Stomach (tissue), 8 donors: ENCODE measurements at regions not wholly inside any gene's neighbourhood (a gene's known extent, or its start where the extent isn't known, plus 50 kb on each side); places are given as distances from the start of the nearest gene placed in this dataset.

Source experiments
- DNase-seq, 2 donors: peaks; one replicate each; pipeline versions ENCODE4 v3.0.0 to v3.0.0-alpha.2; 2013 to 2019
- H3K27ac ChIP-seq, 5 donors: fragments of 200-600 bp in 4 of 5; sonication (generic) in 4 of 5; one replicate each; pipeline ENCODE4 v1.5.1; 2013 to 2019; ENCODE audit warnings: mild to moderate bottlenecking in 1 of 5, moderate library complexity in 1 of 5
- H3K27me3 ChIP-seq, 3 donors: fragments of 200-600 bp; sonication (generic); one replicate each; pipeline ENCODE4 v1.5.1; 2017 to 2019; ENCODE audit warnings: mixed run types in 1 of 3
- H3K36me3 ChIP-seq, 4 donors: fragments of 200-600 bp; sonication (generic); 1 replicate in 3 of 4; 2 replicates in 1 of 4; pipeline ENCODE4 v1.5.1; 2016 to 2019
- H3K4me1 ChIP-seq, 4 donors: fragments of 200-600 bp; sonication (generic); one replicate each; pipeline ENCODE4 v1.5.1; 2016 to 2019
- H3K4me3 ChIP-seq, 4 donors: fragments of 200-600 bp; sonication (generic) in 3 of 4; one replicate each; pipeline ENCODE4 v1.5.1; 2016 to 2019; ENCODE audit warnings: mild to moderate bottlenecking in 1 of 4
- H3K9me3 ChIP-seq, 4 donors: fragments of 200-600 bp; sonication (generic); one replicate each; pipeline ENCODE4 v1.5.1; 2016 to 2019
- EP300 ChIP-seq: sonication (generic); formaldehyde crosslinking; IDR thresholded peaks from one replicate; pipeline ENCODE4 v1.6.1; 2017; ENCODE audit warnings: antibody characterized with exemption
- POLR2A ChIP-seq, 4 donors: fragments of 450-650 bp; IDR thresholded peaks; one replicate each; pipeline ENCODE4 v1.6.1; 2016; ENCODE audit warnings: antibody characterized with exemption in 4 of 4, control low read depth in 2 of 4, mild to moderate bottlenecking in 1 of 4, moderate library complexity in 1 of 4
- POLR2AphosphoS5 ChIP-seq, 3 donors: sonication (generic); formaldehyde crosslinking; IDR thresholded peaks; one replicate each; pipeline ENCODE4 v1.6.1; 2016; ENCODE audit warnings: antibody characterized with exemption in 3 of 3
- WGBS, 5 donors: extraction: QIAGEN DNeasy Blood & Tissue Kit in 3 of 5; methylation state at CpG; one replicate each; pipeline versions ENCODE4 v1.1.5 to v1.1.7; 2013 to 2018; 5-methylcytosine and 5-hydroxymethylcytosine counted together
- intact Hi-C: fragments of 100-400 bp; cut with DNase I; formaldehyde crosslinking; loops from one replicate; pipeline ENCODE4 v1.15.1; 2023; ENCODE audit warnings: low total_unique reads
- TF ChIP-seq, protein P1 (sequence below), 7 experiments: fragments of 450-650 bp in 4 of 7; fragments of 200-600 bp in 3 of 7; sonication (generic) in 3 of 7; IDR thresholded peaks; one replicate each; pipeline ENCODE4 v1.5.1; 2016 to 2019; ENCODE audit warnings: antibody characterized with exemption in 7 of 7, control low read depth in 2 of 7, mild to moderate bottlenecking in 1 of 7
- donor health status: healthy with polysubstance abuse.
- donor health status: Bipolar disorder and iron deficiency.
- donor health status: healthy.

DNA sequence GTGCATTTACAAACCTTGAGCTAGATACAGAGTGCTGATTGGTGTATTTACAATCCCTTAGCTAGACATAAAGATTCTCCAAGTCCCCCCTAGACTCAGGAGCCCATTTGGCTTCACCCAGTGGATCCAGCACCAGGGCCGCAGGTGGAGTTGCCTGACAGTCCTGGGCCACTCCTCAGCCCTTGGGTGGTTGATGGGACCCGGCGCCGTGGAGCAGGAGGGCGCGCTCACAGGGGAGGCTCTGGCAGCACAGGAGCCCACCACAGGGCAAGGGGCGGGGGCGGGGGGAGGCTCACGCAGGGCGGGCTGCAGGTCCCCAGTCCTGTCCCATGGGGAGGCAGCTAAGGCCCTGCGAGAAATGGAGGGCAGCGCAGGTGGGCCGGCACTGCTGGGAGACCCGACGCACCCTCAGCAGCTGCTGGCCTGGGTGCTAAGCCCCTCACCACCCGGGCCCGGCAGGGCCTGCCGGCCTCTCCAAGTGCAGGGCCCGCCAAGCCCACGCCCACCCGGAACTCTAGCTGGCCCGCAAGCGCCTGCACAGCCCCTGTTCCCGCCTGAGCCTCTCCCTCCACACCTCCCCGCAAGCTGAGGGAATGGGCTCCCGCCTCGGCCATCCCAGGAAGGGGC, 613.5 kb downstream of the TLE4 start:
- Histone ChIP-seq H3K4me3 (no peak overlapping the region), H3K36me3 (no peaks in the 10 kb centered on the region), H3K27me3 (no peaks in the 10 kb centered on the region), H3K9me3 (peaks cover 0 to 8% (median 3%) of the 10 kb centered on the region in 4 donors), H3K27ac (no peak overlapping the region), H3K4me1 (no peaks in the 10 kb centered on the region)
- intact Hi-C loops = no loop called here
- DNase-seq = no peak
- TF ChIP-seq, protein P1, sequence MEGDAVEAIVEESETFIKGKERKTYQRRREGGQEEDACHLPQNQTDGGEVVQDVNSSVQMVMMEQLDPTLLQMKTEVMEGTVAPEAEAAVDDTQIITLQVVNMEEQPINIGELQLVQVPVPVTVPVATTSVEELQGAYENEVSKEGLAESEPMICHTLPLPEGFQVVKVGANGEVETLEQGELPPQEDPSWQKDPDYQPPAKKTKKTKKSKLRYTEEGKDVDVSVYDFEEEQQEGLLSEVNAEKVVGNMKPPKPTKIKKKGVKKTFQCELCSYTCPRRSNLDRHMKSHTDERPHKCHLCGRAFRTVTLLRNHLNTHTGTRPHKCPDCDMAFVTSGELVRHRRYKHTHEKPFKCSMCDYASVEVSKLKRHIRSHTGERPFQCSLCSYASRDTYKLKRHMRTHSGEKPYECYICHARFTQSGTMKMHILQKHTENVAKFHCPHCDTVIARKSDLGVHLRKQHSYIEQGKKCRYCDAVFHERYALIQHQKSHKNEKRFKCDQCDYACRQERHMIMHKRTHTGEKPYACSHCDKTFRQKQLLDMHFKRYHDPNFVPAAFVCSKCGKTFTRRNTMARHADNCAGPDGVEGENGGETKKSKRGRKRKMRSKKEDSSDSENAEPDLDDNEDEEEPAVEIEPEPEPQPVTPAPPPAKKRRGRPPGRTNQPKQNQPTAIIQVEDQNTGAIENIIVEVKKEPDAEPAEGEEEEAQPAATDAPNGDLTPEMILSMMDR (IDR thresholded peaks at IDR 0.05) = no peak
- no peak for TF ChIP-seq EP300
- no peak for TF ChIP-seq POLR2AphosphoS5 (IDR thresholded peaks at IDR 0.05)
- TF ChIP-seq POLR2A (IDR thresholded peaks at IDR 0.05) = no peak
- WGBS, 5 donors = 83 to 100% (median 98%) methylated on average over 3 to 27 of the region's 27 CpGs

DNA sequence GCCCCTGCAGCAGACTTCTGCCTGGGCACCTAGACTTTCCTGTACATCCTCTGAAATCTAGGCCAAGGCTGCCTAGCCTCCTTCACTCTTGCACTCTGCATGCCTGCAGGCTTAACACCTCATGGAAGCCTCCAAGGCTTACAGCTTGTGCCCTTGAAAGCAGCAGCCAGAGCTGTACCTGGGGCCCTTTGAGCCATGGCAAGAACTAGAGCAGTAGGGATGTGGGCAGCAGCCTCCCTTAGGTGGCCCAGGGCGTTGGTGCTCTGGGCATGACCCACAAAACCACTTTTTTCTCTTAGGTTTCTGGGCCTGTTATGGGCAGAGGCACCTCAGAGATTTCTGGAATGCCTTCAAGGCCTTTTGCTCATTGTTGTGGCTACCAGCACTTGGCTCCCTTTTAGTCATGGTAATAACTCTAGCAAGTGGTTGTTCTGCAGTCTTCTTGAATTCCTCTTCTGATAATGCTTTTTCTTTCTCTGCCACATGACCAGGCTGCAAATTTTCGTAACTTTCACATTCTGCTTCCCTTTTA, 606.2 kb downstream of the TLE4 start:
- H3K4me3 ChIP-seq = no peak overlapping the region
- no peaks in the 10 kb centered on the region for H3K27me3 ChIP-seq
- H3K9me3 ChIP-seq = peaks cover 0 to 8% (median 6%) of the 10 kb centered on the region in 4 donors
- no peak overlapping the region for H3K27ac ChIP-seq
- WGBS, 5 donors = 65 to 87% (median 80%) methylated on average over 2 of the region's 2 CpGs
- TF ChIP-seq, protein P1 (IDR thresholded peaks at IDR 0.05) = no peak
- TF ChIP-seq POLR2A (IDR thresholded peaks at IDR 0.05) (no peak), EP300 (no peak), POLR2AphosphoS5 (IDR thresholded peaks at IDR 0.05) (no peak)
- intact Hi-C loops = no loop called here
- H3K4me1 ChIP-seq = no peaks in the 10 kb centered on the region
- DNase-seq = no peak
- H3K36me3 ChIP-seq = no peaks in the 10 kb centered on the region

DNA sequence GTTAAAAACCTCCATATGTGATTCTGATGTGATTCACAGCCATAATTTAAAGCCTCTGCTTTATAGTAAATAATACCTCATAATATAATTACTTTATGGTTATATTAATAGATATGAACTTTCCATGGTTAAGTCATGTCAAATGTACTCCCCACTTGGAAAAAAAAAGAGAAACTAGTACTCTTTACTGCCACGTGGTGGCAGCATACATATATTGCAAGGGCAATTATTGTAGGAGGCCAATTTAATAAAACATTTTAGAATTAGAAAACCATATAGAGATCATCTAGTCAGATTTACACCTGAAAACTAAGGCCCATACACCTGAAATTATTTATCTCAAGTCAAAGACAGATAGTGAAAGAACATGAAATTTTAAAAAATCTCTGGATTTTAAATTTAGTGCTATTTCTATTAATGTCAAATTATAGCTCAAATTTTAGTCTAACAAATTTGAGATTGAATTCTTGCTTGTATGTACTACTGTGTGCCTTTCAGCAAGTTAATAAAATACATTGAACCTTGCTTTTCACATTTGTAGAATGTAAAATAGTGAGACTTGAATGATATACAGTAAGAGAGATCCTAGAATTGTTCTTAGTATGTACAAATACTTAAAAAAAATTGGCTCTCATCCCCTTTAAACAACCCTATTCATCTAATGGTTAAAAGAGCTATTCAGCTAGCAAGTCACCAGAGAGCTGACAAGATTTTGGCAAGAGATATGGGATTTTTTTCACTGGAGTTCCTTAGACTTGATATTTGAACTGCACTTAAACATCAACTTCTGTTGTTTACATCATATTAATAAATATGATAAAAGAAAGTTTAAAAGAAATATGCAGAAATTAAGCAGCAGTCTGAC, 603.8 kb downstream of the TLE4 start:
- Histone ChIP-seq H3K9me3 (peaks cover 0 to 11% (median 4%) of the 10 kb centered on the region in 4 donors), H3K27me3 (no peaks in the 10 kb centered on the region), H3K4me3 (no peak overlapping the region), H3K36me3 (no peaks in the 10 kb centered on the region), H3K4me1 (no peaks in the 10 kb centered on the region), H3K27ac (no peak overlapping the region)
- 0 to 3% (median 1%) methylated on average over 1 of the region's 1 CpG for WGBS, 5 donors
- DNase-seq = peak; percentile 39 to 60
- TF ChIP-seq POLR2AphosphoS5 (IDR thresholded peaks at IDR 0.05) = no peak
- TF ChIP-seq, protein P1 (IDR thresholded peaks at IDR 0.05) = peak in 5 of 7 experiments; percentile 32 to 78 (median 55)
- TF ChIP-seq POLR2A (IDR thresholded peaks at IDR 0.05) = no peak
- TF ChIP-seq EP300 = no peak
- intact Hi-C loops = no loop called here

DNA sequence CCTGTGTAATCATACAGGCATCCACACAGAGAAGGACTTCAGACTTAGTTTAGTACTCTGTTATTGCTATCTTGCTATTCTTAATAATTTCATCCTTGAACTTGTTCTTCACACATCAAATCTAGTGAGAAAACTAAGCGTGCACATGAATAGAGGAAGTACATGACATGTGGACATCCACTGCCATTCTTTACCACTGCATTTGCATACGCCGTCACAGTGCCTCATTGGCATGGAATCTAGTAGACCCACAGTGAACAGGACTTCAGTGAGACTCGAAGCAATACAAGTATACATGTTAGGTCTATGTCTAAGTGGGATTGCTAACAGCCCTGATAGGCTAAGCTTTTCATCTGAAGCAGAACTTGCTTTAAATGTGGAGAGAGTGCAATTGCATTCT, 592.1 kb downstream of the TLE4 start:
- H3K4me1 ChIP-seq = peaks cover 0 to 1% (median 0%) of the 10 kb centered on the region in 4 donors
- intact Hi-C loops = loop anchor here (5.0 kb wide), 1 partner anchor 427 kb away; no protein-coding TSS in a partner anchor
- H3K36me3 ChIP-seq = no peaks in the 10 kb centered on the region
- no peak for DNase-seq
- TF ChIP-seq POLR2AphosphoS5 (IDR thresholded peaks at IDR 0.05) (no peak), EP300 (no peak), POLR2A (IDR thresholded peaks at IDR 0.05) (no peak)
- TF ChIP-seq, protein P1 (IDR thresholded peaks at IDR 0.05) = no peak
- 86 to 92% (median 89%) methylated on average over 4 of the region's 4 CpGs for WGBS, 5 donors
- H3K9me3 ChIP-seq = no peaks in the 10 kb centered on the region
- H3K27ac ChIP-seq = no peak overlapping the region
- no peaks in the 10 kb centered on the region for H3K27me3 ChIP-seq
- H3K4me3 ChIP-seq = no peak overlapping the region
